Esophagus squamous epithelium (tissue), 4 donors: ENCODE measurements at regions not wholly inside any gene's neighbourhood (a gene's known extent, or its start where the extent isn't known, plus 50 kb on each side); places are given as distances from the start of the nearest gene placed in this dataset.
"Not testable (repeated sequence)": the region's sequence is repeated elsewhere in the genome, so short reads cannot be mapped to it uniquely, and the experiment has no call there.

Experiments
- CTCF ChIP-seq, 6 experiments: fragments of 450-650 bp in 4 of 6; fragments of 200-600 bp in 2 of 6; sonication (generic) in 2 of 6; IDR thresholded peaks; one replicate each; pipeline ENCODE4 v1.5.1; 2016 to 2019; ENCODE audit warnings: antibody characterized with exemption in 6 of 6, mild to moderate bottlenecking in 4 of 6, moderate library complexity in 4 of 6
- POLR2A ChIP-seq, 4 donors: fragments of 450-650 bp; IDR thresholded peaks; one replicate each; pipeline ENCODE4 v1.6.1; 2017; ENCODE audit warnings: antibody characterized with exemption in 4 of 4, mild to moderate bottlenecking in 4 of 4, moderate library complexity in 3 of 4

- TF ChIP-seq CTCF, POLR2A (IDR thresholded peaks at IDR 0.05): not testable (repeated sequence)
These were observed 78.1 kb downstream of the KCNA5 start for GRCh38 chr12:5121784-5122183.
